ENCODE measurements at regions not wholly inside any gene's neighbourhood (a gene's known extent, or its start where the extent isn't known, plus 50 kb on each side); places are given as distances from the start of the nearest gene placed in this dataset.
"Not testable (repeated sequence)": the region's sequence is repeated elsewhere in the genome, so short reads cannot be mapped to it uniquely, and the experiment has no call there.

DNA sequence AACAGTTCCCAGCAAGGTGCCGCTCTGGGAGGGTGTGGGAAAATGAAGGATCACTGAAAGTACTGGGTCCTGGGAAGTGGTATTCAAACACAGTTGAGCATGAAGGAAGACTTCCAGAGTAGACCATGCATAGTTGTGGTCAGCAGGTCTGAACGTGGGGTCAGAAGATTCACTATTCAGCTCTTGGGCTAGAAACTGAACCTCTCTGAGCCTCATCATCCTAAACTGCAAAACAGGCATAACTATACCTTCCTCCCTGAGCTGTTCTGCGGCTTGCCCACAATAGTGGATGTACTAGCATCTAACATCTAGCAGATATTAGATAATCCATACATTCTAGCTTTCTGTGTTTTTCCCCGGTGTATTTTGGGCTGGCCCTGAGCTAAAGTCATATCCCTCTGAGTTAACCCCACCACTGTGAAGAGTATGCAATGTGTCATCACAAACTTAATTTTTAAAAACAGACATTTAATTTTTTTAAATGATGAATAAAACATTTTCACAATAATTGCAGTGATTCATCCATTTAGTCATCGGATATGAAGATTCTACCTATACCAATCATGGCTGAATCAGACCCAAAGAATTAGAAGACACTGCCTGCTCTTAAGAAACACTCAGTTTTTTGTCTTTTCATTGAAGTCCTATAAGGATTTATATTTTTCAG is 179.1 kb downstream of the BLID start:
- no peak for DNase-seq

- no peak for DNase-seq
Observed at GRCh38 chr11:121936370-121936769, 179.6 kb downstream of the BLID start.

- DNase-seq: no peak
Observed at GRCh38 chr11:121933694-121934093, 182.3 kb downstream of the BLID start.

DNA sequence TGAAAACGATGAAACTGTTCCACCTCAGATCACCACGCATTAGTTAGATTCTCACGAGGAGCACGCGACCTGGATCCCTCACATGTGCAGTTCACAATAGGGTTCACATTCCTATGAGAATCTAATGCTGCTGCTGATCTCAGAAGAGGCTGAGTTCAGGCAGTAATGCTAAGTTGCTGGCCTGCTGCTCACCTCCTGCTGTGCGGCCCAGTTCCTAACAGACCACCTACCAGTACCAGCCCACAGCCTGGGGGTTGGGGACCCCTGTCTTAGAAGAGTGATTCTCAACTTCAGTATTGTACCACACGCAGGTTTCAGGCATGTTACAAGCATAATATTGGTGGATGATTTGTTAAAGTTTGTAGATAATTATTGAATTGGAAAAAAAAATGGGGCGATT is 182.7 kb downstream of the BLID start:
- DNase-seq: no peak

DNA sequence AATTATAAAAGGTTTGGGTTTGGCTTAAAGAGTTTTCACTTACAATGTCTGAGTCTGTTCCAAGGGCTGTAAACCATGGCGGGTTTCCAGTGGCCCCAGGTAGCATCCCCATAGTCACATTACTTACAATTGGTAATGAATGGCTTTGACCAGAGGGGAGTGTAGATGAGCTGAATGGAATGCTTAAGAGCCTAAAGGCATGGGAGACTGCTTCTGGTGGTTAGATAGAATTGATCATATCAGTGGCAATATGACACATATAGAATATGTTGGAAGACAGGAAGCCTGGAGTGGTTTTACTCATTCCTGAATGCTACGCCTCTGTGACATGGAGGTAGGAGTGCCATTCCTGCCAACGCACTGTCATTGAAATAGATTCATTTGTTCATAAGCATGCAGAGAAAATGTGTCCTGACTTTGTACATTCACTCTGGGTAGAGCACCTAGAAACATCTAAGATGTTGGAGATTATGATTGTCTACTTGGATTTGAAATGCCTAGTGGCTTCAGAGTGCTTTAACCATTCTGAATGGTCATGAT is 183.3 kb downstream of the BLID start:
- DNase-seq: no peak

GRCh38 chr11:121931748-121932352 is 184.2 kb downstream of the BLID start:
- no peak for DNase-seq

DNA sequence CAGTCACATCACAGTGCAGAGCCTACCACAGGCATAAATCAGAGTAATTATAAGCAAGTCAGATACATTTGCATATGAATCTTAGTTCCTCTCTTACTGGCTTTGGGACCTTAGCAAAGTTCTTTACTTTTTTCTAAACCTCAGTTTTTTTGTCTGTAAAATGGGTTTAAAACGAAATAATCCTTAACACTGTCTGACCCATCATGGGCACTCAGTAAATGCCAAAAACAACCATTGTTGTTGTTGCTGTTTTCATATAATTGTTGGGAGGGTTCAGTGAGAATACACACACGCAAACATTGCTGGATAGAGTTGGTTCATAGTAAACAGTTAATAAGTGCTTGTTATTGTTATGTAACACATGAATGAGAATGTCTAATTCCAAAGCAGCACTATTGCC is 184.9 kb downstream of the BLID start:
- no peak for DNase-seq

DNA sequence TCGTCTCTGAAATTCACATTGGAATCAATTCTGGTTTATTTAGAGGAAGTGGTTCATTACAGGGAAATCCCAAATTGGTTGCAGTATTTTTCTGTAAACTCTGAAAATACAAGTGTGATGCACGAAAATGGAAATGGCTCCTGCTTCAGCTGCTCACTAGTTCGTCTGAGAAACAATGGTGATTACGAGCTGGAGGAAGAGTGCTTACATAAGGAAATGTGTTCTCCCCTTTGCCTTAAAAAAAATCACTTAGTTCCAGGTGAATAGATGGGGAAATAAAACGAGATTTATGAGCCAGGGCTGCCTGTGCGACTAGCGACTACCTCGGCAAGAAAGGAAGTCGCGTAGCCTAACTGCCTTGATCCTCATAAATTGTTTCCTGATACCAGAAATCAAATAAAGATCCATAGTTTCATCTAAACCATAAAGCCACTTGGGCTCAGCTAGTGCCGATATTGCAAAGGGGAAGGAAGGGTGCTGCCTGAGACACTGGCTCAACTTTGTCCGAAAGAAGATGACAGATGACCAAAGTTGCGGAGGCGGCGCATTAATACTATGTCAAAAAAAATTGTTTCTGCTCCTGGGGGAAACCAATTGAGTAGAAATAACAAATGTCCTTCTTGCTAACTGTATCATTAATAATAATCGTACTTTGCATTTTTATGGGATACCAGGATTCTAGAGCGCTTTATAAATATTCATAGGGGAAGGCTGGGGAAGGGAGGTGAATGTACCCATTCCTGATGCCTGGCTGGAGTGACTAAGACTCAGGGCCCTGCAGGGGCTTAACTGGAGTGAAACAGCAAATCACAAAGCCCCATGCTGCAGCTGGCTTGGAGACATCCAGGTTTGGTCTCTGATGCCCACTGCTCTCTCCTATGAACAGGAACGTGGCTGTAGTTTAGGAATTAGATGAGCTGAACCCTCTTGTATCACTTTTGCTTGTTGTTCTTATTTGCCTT is 185.7 kb downstream of the BLID start:
- peak; percentile 75 for DNase-seq

- DNase-seq: peak; percentile 57
Observed at GRCh38 chr11:121929581-121929980, 186.4 kb downstream of the BLID start.

DNA sequence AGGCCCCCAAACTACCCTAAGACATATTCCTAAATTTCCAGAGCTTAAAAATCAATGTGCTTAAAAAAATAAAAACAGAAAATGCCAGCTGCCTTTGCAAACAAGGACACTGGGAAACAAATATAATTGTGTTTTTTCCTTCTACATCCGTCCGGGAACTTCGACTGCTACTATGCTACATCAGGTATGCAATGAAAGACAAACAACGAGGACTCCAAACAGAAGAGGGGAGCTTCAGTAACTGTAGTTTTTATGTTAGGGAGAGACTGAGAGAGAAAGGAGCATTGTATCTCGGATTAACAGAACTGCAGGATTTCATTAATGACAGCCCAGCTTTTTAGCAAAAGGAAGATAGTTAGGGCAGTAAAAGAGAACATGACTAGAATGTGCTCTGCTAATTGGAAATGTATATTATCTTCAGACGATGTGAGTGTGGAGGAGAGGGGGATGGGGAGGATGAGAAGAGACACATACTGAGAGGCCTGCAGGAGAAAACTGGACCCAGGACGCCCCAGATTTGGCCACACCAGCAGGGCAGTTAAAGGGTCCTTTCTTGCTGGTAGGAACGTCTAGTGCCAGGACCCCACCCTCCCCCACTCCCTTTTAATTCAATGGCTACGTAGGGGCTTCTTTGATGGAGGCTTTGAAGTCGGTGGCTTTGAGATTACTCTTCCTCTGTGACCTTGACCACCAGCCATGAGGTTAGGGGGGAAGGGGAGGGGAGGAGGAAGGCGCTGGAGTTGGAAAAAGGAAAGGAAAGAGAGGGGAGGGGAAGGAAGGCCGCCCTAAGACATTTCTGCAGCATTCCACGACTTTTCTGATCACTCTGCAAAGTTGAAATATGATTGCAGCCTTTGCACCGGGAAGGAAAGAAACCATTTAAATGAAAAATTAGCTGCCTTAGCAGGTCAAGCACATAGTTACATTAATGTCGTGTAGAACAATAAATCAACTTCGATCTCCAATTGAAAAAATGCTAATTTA is 187.1 kb downstream of the BLID start:
- no peak for DNase-seq

DNA sequence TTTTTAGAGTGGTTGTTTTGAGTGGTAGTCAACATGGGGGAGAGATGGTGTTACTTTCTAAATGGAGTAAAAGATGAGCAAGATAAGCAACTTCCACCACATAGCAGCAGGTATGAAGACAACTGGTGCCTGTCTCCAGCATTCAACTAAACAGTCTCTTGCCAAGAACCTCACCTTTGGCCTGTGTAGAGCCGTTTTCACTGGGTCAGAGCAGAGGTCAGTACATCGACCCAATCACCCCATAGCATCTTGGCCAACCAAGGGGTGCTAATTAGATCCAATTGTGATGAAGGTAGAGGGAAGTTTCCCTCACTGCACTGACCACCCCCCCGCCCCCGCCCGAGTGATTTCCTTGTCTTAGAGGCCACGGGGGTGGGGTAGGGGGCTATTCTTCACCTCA is 188.2 kb downstream of the BLID start:
- no peak for DNase-seq

DNA sequence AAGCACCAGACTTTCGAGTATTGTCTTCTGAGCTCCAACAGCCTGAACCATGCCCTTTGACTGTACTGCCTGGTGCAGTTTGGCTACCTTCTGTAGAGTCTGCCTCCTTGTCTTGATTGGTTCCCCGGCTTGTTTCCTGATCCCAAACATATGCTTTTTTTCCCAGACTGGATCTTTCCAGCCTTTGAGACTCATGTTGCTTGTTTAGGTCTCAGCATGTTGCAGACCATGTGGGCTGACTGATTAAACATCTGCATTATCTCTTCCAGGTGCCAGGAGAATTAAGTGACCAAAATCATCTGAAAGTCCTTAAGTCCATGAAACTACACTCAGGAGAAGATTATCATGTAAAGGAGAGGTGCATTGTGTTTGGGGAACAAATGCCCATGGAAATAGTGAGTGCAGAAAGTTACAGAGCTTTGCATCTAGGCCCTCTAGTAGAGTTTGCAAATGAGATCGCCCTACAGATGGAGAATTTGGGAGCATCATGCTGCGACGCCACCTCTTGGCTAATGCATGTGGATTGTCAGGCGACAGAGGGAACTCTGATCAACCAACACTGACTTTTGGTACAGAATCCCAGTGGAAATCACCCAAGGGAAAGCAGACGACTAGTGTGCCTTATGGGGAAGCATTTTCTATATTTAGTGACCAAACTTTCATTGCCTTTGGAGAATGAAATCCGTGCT is 188.8 kb downstream of the BLID start:
- DNase-seq: no peak

DNA sequence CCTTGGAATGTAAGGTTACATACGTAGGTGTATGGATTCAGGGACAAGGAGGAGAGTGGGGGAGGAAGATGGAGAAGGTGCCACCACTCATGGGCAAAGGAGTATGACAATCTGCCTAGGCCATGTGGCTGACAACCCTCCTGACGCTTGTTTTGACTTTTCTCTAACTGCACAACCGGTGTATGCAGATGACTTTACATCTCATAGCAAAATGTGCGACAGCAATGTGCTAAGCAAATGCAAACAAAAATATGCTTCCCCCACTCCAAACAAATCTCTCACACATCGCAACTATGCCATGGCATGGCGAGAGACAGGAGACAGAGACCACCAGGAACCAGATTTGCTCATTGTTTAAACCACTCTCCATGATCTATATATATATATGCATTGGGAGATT is 191.8 kb downstream of the BLID start:
- no peak for DNase-seq

DNA sequence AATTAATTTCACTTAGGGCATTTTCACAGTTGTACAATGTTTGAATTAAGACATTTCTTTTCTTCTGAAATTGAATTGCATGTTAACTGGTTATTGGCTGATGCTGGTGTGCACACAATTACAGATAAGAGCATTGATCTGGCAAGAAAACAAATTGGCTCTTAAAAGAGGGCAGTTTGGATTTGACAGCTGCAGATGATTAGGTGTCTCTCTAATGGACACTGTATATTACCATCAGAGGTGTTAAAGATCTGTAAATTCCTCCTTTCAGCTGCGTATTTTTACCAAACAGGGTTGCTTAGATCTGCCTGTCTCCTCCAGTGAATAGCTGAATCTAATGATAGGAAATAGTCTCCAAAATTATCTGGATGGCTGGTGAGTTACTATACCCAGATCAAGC is 198.5 kb downstream of the BLID start:
- no peak for DNase-seq

DNA sequence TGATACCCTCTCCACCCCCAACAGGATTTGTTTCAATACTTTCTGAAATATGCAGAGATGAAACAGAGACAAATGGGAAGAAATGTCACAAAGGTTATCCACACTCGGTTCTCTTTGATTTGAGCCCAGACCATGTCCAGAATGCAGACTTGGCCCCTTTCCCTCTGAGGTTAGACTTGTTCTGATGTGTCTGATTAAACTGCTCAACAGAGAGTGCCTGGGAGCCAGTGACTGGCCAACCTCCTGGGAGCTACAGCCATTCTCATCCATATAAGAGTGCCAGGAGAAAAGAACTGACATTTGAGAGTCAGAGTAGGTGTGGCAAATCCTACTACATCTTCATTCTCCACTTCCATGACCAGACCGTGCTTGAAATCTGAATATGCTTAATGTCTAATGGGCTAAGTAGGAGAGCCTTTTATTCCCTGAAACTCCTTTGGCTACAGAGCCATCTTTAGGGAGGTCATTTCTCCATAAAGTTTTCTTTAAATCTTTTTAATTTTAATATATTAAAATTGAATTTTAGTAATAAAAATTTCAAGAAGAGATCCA is 201.4 kb downstream of the BLID start:
- no peak for DNase-seq

GRCh38 chr11:121909596-121909995 is 206.4 kb downstream of the BLID start:
- DNase-seq: no peak

- no peak for DNase-seq
Observed at GRCh38 chr11:121907379-121907778, 208.6 kb downstream of the BLID start.

DNA sequence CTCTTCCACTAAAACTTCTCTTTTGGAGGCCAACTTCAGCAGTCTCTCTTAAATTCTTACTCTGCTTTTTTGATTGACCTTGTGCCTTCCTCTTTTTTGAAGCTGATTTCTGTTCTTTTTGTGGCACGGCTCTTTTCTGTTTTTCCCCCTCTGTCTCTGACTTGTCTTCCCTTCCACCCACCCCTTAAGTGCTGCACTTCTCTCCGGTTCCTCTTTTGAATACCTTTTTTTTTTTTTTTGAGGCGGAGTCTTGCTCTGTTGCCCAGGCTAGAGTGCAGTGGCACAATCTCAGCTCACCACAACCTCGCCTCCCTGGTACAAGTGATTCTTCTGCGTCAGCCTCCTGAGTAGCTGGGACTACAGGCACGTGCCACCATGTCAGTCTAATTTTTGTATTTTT is 211.9 kb downstream of the BLID start:
- no peak for DNase-seq

DNA sequence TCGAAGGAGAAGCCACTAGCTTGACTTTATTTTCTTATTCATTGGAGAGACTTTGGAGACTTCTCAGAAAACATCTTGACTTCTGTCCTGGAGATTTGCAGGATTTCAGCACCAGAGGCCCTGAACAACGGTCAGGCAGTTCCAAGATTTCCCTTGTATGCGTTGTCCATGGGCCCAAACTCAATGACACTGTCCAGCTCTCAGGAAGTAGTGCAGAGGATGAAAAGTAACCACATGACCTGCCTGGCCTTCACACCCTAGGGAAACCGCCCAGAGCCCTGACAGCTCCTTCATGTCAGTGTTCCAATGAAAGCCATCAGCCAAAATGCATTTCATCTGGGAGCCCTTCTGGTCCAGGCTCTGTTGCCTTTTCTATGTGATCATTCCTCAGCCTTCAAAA is 214.1 kb downstream of the BLID start:
- no peak for DNase-seq

DNA sequence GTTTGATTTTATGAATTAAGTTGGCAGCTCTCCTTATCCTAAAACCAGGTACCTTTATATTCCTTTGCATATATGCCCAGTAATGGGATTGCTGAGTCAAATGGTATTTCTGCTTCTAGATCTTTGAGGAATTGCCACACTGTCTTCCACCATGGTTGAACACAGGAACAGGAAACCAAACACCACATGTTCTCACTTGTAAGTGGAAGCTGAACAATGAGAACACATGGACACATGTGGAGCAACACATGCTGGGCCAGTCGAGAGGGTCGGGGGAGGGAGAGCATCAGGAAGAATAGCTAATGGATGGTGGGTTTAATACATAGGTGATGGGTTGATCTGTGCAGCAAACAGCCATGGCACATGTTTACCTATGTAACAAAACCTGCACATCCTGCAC is 214.6 kb downstream of the BLID start:
- DNase-seq: not testable (repeated sequence)

DNA sequence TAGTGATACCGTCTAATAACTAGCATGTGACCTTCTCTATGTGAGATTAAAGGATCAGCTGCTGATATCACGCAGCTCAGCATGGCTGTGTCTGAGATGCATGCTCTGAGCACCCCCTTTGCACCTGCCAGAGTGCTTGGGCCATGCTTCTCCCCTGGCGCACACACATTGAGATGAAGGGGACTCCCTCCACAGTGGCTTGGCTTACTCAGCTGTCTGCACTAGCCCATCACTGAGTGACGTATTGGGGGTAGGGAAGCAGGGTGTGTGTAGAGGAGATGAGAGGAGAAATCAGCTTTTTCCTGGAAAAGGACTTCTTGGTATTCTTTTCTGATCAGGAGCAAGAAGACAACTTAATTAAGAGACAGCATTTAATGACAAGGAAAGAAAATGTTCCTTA is 216.5 kb downstream of the BLID start:
- DNase-seq: no peak
